Left ventricle myocardium inferior (tissue), 1 donor: ENCODE measurements at regions not wholly inside any gene's neighbourhood (a gene's known extent, or its start where the extent isn't known, plus 50 kb on each side); places are given as distances from the start of the nearest gene placed in this dataset.

Experiments used
- DNase-seq: peaks from one replicate; pipeline ENCODE4 v3.0.0-alpha.2; 2020
- H3K27ac ChIP-seq: fragments of 200-600 bp; replicated peaks from 2 replicates; pipeline ENCODE4 v1.8.0; 2021
- H3K27me3 ChIP-seq: fragments of 200-600 bp; 2 replicates; pipeline ENCODE4 v1.8.0; 2021; ENCODE audit warnings: low read depth
- H3K36me3 ChIP-seq: fragments of 200-600 bp; 2 replicates; pipeline ENCODE4 v1.8.0; 2021
- H3K4me1 ChIP-seq: fragments of 200-600 bp; 2 replicates; pipeline ENCODE4 v1.8.0; 2021
- H3K4me3 ChIP-seq: fragments of 200-600 bp; 2 replicates; pipeline ENCODE4 v1.8.0; 2021; ENCODE audit warnings: mild to moderate bottlenecking, moderate library complexity
- H3K9me3 ChIP-seq: fragments of 200-600 bp; replicated peaks from 2 replicates; pipeline ENCODE4 v1.8.0; 2021
- intact Hi-C: fragments of 100-400 bp; cut with micrococcal nuclease; formaldehyde crosslinking; loops from one replicate; pipeline ENCODE4 v1.11.0; 2022
- TF ChIP-seq, protein P1 (sequence below): fragments of 200-600 bp; IDR thresholded peaks from 2 replicates; pipeline ENCODE4 v1.8.0; 2021; ENCODE audit warnings: antibody characterized with exemption, mild to moderate bottlenecking, borderline replicate concordance
- donor health status: DM: no; HTN: yes; CAD: no; lungs with severe emphysema.

- Histone ChIP-seq H3K27ac (no peak overlapping the region), H3K36me3 (no peaks in the 10 kb centered on the region), H3K27me3 (no peaks in the 10 kb centered on the region), H3K4me3 (no peak overlapping the region), H3K9me3 (no peaks in the 10 kb centered on the region), H3K4me1 (peaks cover 22% of the 10 kb centered on the region)
- TF ChIP-seq, protein P1, sequence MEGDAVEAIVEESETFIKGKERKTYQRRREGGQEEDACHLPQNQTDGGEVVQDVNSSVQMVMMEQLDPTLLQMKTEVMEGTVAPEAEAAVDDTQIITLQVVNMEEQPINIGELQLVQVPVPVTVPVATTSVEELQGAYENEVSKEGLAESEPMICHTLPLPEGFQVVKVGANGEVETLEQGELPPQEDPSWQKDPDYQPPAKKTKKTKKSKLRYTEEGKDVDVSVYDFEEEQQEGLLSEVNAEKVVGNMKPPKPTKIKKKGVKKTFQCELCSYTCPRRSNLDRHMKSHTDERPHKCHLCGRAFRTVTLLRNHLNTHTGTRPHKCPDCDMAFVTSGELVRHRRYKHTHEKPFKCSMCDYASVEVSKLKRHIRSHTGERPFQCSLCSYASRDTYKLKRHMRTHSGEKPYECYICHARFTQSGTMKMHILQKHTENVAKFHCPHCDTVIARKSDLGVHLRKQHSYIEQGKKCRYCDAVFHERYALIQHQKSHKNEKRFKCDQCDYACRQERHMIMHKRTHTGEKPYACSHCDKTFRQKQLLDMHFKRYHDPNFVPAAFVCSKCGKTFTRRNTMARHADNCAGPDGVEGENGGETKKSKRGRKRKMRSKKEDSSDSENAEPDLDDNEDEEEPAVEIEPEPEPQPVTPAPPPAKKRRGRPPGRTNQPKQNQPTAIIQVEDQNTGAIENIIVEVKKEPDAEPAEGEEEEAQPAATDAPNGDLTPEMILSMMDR = no peak
- intact Hi-C loops = no loop called here
- no peak for DNase-seq
Observed at GRCh38 chr13:44136696-44137268, 236.8 kb upstream of the SERP2 start.

DNA sequence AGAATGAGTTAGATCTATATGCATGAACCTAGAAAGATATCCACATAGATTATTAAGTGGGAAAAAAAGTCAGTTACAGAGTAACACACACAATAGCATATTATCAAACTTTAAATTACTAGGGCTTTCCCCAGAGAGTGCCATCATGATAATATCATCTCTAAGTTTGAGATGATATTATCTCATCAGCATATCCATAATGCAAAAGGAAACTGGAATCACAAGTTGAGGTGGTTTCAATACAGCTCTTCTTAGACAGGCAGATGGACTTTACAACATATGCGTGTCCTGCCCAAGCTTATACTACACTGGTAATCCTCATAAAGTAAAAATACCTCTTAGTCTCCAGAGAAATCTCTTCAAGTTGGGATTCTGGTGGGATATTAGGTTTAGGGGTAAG lies 236.2 kb upstream of the SERP2 start:
- H3K4me1 ChIP-seq = peaks cover 19% of the 10 kb centered on the region
- TF ChIP-seq, protein P1 = no peak
- no peak for DNase-seq
- no peaks in the 10 kb centered on the region for H3K9me3 ChIP-seq
- H3K36me3 ChIP-seq = no peaks in the 10 kb centered on the region
- intact Hi-C loops = no loop called here
- H3K27ac ChIP-seq = no peak overlapping the region
- H3K27me3 ChIP-seq = no peaks in the 10 kb centered on the region
- no peak overlapping the region for H3K4me3 ChIP-seq

- DNase-seq = no peak
- no peaks in the 10 kb centered on the region for H3K9me3 ChIP-seq
- no peak overlapping the region for H3K27ac ChIP-seq
- intact Hi-C loops = no loop called here
- peaks cover 18% of the 10 kb centered on the region for H3K4me1 ChIP-seq
- H3K27me3 ChIP-seq = no peaks in the 10 kb centered on the region
- H3K36me3 ChIP-seq = no peaks in the 10 kb centered on the region
- TF ChIP-seq, protein P1 = no peak
- H3K4me3 ChIP-seq = no peak overlapping the region
Observed at GRCh38 chr13:44140146-44140545, 233.5 kb upstream of the SERP2 start.

- Histone ChIP-seq H3K4me3 (peak overlapping the region; percentile 68), H3K36me3 (no peaks in the 10 kb centered on the region), H3K4me1 (peaks cover 18% of the 10 kb centered on the region), H3K9me3 (no peaks in the 10 kb centered on the region), H3K27ac (peak overlapping the region; percentile 92), H3K27me3 (no peaks in the 10 kb centered on the region)
- intact Hi-C loops = no loop called here
- DNase-seq = no peak
- TF ChIP-seq, protein P1 = no peak
Observed at GRCh38 chr13:44140888-44141724, 232.5 kb upstream of the SERP2 start.

GRCh38 chr13:44141725-44142539 lies 231.7 kb upstream of the SERP2 start:
- intact Hi-C loops = no loop called here
- H3K4me1 ChIP-seq = peaks cover 18% of the 10 kb centered on the region
- H3K9me3 ChIP-seq = no peaks in the 10 kb centered on the region
- peak overlapping the region; percentile 92 for H3K27ac ChIP-seq
- H3K4me3 ChIP-seq = peak overlapping the region; percentile 68
- H3K36me3 ChIP-seq = no peaks in the 10 kb centered on the region
- no peaks in the 10 kb centered on the region for H3K27me3 ChIP-seq
- peak; percentile 98 for DNase-seq
- TF ChIP-seq, protein P1 = peak; percentile 48
